Stimulated activated CD4-positive, alpha-beta T cell treated with anti-CD3 and anti-CD28 coated beads, Interleukin-4, amount 100 ng/mL, for 48 hours (primary cell): ENCODE measurements at regions not wholly inside any gene's neighbourhood (a gene's known extent, or its start where the extent isn't known, plus 50 kb on each side); places are given as distances from the start of the nearest gene placed in this dataset.

Experiments used
- DNase-seq, 2 donors: peaks; one replicate each; pipeline ENCODE4 v3.0.0-alpha.2; 2020; ENCODE audit warnings: low read depth in 2 of 2

DNA sequence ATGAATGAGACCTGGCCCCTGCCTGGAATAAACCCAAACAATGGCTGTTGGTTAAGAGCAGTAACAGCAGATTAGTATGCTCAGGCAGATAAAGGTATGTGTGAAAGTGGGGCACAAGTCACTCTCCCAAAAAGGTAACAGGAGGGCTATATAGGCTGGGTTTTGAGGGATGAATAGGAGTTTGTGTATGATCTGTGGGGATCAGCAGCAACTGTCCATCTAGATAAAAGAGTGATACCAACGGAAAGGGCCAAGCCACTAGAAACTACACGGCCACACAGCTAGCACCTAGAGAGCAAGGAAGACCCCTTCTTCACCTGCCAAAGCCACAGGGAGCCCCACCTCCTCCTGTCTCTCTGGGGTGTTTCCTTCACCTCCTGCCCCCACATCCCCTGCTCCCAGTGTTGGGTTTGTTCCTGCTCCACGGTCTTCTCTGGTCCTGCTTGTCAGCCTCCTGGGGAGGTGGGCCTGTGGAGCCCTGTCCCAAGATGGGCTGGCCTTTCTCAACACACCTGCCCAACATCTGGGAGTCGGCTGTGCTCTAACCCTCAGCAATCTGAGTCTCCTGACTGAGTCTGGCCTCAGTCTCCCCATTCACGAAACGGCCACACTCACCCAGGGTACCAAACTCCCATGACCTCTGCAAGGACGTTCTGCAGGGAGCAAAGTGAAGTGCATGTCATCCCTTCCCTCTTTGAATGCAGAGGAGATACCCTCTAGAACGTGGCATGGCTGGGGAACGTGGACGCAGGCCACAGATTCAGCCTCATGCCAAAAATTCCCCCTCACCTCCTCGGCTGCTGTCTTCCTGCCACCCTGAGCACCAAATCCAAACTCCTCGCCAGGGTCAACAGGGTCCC, 108.2 kb downstream of the NCOR2 start:
- DNase-seq: no peak

DNA sequence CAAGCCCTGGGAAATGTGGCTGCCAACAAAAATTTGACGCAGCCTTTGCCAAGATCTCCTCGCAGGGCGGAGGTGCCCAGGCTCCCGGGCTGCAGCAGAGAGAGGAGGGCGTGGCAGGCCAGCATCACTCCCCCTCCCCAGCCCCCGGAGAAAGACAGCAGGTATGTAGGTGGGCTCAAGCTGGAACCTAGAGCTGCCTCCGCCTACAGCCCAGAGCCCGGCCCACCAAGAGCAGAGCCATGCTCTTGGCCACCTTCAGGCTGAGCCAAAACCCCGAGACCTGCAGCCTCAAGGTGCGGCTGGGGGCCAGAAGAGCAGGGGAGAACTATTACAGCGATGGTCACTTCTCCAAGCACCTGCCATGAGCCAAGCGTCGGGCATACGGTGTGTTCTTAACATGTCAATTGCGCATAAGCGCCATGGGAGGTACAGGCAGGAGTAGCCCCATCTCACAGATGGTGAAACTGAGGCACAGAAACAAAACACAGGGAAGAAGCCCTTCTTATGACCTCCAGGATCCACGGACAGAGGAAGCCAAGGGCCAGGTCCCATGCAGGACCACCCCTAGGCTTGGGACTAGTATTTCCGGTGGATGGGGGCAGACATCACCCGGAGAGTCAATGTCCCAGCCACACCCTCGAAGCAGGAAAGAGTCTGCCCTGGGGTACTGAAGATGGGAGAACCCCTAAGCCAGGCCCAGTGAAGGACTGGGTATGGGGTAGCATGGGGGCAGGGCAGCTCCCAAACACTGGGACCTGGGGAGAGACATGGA, 109.0 kb downstream of the NCOR2 start:
- no peak for DNase-seq

DNA sequence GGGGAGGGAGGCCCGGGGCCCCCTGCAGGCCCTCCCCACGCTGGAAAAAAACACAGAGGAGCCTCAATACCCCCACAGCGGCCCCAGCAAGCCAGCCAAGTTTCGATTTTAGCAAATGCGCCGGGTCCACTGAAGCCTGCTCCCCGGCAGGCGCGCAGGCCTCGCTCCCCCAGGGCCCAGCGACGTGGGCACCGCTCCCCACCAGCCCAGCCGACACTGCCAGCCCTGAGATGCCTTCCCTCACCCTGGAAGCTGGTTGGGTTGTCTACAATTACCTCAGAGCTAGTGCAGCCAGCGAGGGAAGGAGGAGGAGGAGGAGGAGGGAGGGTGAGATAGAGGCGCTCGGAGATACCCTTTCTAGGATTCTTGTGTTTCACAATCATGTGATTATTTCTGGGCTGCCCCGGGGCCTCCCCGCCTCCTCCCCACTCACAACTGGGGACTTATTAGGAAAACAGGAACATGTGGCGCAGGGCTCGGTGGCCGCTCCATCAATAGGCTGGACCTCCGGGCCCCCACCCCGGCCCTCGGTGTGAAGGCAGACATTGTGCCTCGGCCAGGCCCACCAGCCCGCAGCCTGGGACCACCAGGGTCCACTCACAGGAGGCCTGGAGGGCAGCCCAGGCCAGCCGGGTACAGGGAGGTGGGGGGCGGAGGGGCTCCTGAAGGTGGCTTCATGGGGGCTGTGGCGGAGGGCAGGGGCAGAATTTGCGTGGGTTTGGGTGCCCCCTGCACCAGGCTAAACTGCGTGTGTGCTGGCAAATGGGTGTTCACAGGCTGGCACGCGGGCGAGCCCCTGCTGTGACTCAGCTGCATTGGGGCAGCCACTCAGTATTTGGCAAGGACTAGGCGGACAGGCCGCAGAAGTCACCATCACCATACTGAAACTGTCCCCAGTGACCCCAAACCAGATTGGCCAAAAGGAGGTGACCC, 109.9 kb downstream of the NCOR2 start:
- DNase-seq: peak; percentile 27 to 43

DNA sequence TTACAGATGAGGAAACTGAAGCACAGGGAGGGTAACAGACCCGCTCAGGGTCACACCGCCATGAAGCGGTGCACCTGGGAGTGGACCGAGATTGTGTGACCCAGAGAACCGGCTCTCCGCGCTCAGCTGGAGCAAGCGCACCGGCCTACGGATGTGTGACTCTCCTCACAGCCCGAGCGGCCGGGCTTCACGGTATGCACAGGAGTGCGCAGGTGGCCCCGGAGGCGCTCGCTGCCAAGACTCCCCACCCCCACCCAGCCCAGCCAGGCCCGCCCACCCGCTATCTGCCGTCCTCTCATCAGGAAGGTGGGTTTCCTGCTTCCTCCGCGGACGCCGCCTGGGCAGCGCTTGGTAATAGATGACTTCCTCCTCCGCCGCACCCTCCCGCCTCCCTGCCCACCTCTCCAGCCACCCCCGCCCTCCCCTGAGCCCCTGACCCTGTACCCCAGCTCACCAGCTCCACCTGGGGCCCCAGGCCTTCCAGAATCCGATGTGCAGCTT, 110.7 kb downstream of the NCOR2 start:
- DNase-seq: no peak

DNA sequence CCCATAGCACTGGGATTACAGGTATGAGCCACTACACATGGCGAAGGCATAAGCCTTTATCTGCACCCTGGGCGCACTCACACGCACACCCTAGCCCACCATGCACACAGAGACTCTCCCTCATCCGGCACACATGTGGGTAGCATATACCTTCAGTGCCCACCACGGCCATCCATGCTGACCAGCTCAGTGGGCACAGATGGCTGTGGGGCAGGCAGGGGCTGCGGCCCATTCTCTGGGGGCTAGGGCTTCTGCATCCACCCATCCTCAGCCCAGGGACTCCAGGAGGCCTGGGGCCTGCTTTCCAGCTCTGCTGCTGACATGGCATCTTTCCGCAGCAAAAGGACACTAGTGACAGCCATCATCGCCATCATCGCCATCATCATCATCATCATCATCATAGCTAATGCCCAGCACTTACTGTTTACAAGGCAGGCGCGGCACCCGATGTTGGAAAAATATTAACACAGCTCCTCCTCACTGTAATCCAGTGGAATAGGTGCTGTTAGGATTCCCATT, 111.2 kb downstream of the NCOR2 start:
- DNase-seq: no peak

DNA sequence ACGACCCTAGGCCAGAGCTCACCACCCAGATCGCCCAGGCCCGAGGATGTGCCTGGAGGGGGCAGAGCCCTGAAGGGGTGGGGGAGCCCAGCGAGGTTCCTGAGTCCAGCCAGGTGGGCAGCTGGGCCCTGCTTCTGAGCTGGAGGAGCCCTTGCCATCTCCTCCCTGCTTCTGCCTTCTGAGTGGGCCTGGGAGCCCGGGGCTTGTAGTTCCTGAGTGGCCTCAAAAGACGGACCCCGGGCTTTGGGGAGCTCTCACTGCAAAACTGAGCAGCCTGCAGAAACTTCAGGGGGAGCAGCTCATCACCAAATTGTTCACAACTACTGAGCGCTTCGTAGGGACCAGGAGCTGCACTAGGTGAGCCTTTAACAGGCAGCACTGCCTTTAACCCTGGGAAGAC, 112.1 kb downstream of the NCOR2 start:
- no peak for DNase-seq

DNA sequence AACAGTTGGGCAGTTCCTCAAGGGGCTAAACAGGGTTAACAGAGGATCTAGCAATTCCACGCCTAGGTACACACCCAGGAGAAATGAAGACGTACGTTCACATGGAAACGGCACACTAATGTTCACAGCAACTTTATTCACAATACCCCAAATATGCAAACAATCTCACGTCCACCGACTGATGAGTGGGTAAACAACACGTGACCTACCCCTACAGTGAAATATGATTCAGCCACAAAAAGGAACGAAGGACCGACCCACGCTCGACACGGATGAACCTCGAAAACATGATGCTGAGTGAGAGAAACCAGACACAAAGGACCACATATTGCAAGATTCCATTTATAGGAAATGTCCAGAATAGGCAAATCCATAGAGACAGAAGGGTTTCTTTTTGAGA, 112.7 kb downstream of the NCOR2 start:
- no peak for DNase-seq

DNA sequence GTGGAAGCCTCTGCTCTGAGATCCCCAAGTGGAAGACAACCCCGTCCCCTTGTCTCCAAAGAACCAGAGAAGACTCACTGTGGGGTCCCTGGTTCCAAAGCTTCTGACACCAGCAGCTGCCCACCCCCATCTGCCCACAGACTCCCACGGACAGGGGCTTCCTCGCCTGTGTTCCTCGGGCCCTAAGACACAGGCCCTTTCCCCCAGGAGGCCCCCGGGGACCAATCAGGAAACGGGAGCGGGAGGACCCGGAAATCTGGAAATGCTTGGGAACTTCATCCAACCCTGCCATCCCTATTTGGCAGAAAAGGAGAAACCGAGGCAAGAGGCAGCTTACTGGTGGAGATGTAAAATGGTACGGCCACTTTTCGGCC, 113.1 kb downstream of the NCOR2 start:
- DNase-seq: no peak

DNA sequence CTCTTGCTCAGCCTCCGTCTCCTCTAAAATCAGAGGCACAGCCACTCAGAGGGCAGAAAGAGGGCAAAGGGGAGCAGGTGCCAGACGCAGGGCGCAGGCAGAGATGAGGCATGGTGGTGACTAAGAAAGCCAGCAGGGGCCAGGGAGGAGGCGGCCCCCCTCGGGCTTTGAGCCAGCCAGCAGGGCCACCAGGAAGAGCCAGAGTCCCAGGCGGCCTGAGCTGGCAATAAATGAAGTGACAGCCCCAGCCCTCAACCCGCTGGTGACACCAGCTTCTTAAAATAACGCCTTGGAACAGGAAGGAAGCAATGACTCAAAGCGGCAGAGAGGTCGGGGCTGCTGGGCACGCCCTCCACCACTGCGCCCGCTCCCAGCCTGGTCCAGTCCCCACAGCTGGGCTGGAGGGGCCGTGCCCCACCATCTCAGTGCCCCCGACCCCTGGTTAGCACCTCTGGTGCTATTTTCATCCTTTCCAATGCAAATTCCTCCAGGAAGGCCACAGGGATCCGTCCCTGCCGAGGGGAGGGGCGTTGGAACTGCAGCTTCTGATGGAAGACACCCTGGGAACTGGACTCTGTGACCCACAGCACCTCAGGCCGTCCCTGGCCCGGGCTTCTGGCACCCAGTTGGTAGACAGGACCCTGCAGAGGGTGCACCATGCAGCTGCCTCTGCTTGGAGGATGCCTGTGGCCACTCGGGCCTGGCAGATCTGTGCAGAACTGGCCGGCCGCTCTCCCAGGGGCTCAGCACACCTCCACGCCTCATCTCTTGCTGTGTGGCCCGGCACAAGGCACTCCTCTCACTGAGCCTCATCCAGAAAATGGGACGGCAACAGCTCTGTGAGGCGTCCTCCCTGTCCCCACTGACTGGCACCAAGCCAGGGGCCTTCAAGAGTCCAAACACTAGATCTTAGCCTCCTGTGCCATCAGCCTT, 113.7 kb downstream of the NCOR2 start:
- peak; percentile 59 to 72 for DNase-seq

DNA sequence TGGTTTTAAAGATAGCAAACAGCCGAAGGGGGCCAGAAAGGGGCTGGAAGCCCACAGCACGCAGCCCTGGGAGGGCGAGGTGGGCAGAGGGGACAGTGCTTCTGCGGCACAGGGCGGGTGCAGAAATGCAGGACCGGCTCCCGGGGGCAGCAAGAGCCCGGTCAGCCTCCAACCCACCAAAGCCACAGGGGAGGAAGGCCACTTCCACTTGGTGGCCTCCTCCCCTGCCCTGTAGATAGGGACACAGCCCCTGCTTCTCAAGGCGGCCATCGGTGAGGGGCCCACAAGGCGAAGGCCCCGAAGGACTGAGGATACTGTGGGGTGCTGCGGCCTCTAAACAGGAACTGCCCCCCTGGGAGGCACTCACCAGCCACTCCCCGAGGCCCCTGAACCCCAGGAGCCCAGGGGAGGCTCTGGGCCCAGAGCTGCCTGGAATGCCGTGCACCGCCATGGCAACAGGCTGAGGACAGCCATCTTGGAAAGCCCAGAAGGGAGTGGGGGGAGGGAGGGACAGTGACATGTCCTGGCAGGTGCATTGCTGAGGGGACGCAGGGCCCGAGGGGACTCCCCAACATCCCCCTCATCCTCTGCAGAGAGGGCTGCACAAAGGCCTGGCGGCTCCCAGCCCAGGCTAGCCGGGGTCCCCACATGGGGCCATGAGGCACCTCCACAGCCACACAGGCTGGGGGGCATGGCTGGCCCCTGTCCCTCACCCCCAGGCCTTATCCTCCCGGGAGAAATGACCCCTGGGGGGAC, 114.7 kb downstream of the NCOR2 start:
- DNase-seq: no peak

DNA sequence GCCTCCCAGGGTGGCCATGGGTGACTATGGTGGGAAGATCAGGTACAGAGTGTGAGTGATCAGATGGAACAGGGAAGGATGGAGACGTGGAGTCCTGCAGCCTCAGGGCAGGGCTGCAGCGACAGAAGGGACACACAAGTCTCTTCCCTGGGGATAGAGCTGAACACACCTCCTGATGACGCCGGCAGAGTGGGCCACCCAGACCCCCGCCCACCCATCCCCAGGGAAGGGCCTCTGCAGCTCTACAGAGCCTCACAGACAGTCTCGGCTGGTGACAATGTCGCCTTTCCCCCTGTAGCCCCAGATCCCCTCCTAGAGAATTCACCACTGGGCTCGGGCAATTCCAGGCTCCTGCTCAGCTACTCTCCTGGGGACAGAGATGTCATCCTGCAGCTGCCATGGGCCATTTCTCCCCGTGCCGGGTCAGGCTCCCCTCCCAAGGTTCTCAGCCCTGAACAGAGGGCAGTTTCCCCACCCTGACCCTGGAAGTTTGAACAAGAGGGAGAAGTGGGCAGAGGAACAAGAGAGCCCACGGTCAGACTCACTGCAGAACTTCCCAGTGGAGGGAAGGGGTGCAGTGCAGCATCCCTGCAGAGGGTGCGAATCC, 115.7 kb downstream of the NCOR2 start:
- DNase-seq: no peak

DNA sequence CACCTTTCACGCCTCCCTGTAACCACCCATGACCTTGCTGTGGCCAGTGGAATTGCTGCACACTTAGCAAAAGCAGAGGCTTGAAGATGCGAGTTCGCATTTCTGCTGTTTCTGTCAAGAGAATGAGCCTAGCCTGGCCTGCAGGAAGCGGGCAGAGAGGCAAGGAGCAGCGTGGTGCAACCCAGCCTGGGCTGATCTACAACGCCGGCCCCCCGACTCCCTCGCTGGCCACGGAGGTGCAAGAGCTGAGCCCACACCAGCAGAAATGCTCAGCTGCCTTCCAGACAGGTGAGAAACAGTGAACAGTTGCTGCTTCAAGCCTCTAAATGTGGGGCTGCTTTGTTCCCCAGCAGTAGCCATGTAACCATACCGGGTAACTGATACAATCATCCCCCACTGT, 116.4 kb downstream of the NCOR2 start:
- DNase-seq: no peak

DNA sequence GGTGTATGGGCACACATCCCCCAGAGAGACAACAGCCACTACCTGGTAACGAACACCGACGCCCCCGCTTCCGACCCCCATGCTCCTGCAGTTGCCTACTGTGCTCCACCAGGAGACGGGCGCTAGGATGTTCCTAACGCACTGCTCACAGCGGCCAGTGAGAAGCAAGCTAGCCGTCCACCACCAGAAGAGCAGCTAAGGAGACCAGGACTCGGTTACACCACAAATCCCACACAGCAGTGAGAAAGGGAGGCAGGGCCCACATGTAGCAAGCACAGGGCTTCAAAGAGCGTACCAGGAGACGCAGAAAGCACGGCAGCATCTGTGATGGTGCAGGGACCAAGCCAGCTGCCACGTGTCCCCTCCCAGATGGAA, 117.0 kb downstream of the NCOR2 start:
- DNase-seq: no peak

DNA sequence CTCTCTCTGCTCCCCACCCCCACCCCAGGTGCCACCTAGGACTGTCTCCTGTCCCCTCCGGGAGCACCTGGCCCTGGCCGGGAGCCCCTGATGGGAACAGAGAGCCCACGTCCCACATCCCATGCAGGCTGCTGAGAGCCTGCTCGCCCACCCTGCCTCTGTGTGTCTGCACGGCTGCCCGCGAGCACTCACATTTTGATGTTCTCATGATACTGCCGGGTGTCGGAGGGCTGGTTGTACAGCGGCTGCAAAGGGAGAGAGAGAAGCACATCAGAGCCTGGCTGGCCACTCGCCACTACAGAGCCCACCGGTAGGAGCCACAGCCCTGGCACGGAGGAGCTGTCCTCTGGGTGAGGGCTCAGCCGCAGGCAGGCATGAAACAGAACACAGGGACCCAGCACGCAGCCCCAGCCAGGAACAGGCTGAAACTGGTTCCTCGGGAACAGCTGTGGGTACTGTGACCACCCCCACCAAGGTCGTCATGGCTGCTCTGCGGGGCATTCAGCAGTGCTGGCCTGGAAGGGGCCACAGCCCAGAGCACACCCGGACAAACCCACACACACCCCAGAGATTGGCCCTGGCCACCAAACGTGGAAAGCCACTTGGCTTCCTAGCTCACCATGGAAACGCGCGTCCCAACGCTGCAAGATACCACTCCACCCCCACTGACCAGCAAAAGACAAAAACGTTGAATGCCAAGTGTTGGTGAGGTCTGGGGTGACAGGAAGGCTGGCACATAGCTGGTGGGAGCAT, 117.6 kb downstream of the NCOR2 start:
- DNase-seq: no peak

DNA sequence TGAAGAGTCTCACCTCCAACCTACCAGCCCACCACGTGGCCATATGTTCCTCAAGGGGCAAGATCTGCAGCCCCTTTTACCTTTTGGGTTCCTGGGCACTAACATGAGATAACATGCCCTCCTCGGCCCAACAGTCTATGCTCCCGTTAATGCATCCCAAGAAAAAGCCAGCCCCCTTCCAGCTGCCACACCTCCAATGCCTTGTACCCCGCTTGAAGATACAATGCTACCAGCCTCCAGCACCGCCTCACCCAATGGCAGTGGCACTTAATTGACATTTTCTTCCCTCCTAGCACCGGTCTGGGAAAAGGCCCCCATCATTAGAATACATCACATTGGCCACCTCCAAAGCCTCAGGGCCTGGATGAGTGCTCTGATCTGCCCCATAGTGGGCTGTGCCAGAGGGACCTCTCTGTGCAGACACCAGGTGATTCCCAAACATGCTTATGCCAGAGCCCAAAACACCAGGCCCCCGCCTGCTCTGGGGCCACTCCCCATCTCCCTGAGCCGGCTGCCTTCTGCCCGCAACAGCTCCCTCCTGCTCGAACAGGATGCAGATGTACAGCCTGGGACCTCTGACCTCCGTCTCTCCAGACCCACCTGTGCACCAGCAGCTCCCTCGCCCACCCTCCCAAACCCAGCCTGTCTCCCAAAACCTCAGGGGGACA, 118.3 kb downstream of the NCOR2 start:
- no peak for DNase-seq

DNA sequence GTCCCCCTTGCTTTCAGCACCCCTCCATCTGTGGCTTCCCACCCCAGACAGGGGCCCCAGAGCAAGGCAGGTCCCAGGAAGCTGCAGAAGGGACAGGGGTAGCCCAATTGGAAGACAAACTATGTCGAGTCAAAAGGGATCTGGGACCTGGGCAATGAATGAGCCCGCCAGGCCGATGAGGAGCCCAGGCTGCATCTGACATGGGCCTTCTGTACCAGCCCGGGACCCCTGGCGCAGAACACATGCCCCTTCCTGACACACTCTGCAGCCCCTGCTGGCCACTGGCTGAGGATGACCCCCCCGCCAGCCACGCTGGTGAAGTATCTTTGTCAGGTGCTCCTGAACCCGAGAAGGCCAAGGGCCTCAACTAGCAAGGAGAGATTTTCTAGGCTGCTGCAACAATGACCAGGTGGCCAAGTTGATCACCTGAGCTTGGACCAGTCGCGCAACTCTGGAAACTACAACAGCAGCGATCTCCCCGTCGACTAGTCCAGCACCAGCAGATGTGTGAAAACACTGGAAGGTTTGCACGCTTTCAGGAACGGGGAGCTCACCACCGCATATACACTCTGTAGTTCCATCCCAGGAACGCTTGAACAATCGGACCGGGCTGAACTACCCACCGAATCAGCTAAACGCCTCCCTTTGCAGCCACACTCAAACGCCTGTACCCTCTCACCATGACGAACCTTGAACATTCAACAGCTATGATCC, 119.0 kb downstream of the NCOR2 start:
- no peak for DNase-seq

DNA sequence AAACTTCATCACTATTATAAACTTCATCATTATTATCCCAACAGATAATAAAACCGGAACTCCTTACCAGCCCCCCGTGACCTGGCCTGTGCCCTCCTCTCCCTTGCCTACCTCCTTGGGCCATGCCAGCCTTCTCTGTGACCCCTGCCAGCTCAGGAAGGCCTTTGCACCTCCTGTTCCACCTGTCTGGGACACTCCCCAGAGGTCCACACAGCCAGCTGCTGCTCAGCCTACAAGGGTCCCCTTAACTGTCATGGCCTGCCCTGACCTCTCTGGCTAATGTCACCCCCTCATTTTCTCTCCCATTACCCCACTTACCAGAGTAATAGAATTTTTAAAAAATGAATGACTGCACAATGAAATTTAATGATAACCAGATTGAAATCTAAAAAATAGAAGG, 121.0 kb downstream of the NCOR2 start:
- DNase-seq: no peak

DNA sequence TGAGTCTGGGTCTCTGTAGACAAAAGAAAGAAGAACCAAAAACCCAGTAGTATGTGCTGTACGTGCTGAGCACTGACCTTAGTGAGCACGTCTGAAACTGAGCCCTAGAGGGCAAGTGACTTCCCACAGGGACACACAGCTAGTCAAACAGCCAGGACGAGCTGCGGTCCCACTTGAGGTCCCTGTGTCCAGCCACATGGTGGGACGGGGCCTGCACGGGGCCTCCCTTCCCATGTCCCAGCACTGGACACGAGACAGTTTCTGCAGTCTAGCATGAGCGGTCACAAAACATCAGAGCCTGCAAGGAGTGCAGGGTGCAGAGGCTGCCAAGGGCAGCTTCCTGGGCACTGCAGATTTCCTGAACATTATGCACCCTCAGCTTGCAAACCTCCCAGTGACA, 121.6 kb downstream of the NCOR2 start:
- DNase-seq: no peak
